HCT116 (cell line): ENCODE measurements at regions not wholly inside any gene's neighbourhood (a gene's known extent, or its start where the extent isn't known, plus 50 kb on each side); places are given as distances from the start of the nearest gene placed in this dataset.

Source experiments
- ATAC-seq: fragments of 200-7000 bp; cut with Tn5 transposase; 2 replicates; pipeline ENCODE4 v1.9.1; 2020; ENCODE audit warnings: mild to moderate bottlenecking, moderate library complexity
- BruUV-seq: library from RNA; stranded (reverse); fragments of 400-500 nt; replicated peaks from 2 replicates; lab custom pipeline; 2021; lab: Mats Ljungman, UMichigan
- CTCF ChIA-PET: fragments of 300-600 bp; sonication (Branson Sonifier 250); formaldehyde crosslinking; loops from one replicate; lab custom pipeline; 2021; ENCODE audit warnings: antibody characterized with exemption; lab: Charles Lee
- POLR2A ChIA-PET: fragments of 300-600, 350-600 bp; sonication (Branson Sonifier 250); formaldehyde crosslinking; loops from one replicate; lab custom pipeline; 2021; ENCODE audit warnings: antibody characterized with exemption; lab: Charles Lee
- RAD21 ChIA-PET, 2 experiments: fragments of 300-600 bp; sonication (Branson Sonifier 250); formaldehyde crosslinking; loops; one replicate each; lab custom pipeline; 2023; ENCODE audit warnings: low total read pairs in 2 of 2; ENCODE audit not compliant: uncharacterized antibody in 2 of 2, unreplicated experiment in 2 of 2, low non-redundant PET in 1 of 2; lab: Charles Lee
- DNase-seq: peaks from one replicate; pipeline ENCODE4 v3.0.0-alpha.2; 2010; ENCODE audit warnings: low read depth, low spot score
- H2AFZ ChIP-seq: fragments of 200-600 bp; shearing (Covaris generic), sonication (generic); 2 replicates; pipeline ENCODE4 v1.6.1; 2017; ENCODE audit warnings: low read depth, mixed run types, mixed read lengths, antibody characterized with exemption, low read length; ENCODE audit not compliant: poor library complexity, severe bottlenecking
- H3K27ac ChIP-seq: 2 replicates; pipeline ENCODE4 v1.5.1; 2012; ENCODE audit warnings: low read depth, low read length
- H3K27me3 ChIP-seq: fragments of 200-600 bp; sonication (generic); 2 replicates; pipeline ENCODE4 v1.6.1; 2016; ENCODE audit warnings: mixed run types, low read length, mixed read lengths; ENCODE audit not compliant: insufficient read depth
- H3K36me3 ChIP-seq, 2 experiments: fragments of 200-500 bp in 1 of 2; fragments of 200-600 bp in 1 of 2; sonication (Bioruptor generic) in 1 of 2; sonication (generic) in 1 of 2; 2 replicates each; pipeline versions ENCODE4 v1.5.1 to v1.6.1; 2014 to 2016; ENCODE audit warnings: low read length in 2 of 2, inconsistent platforms in 1 of 2, mixed read lengths in 1 of 2, mixed run types in 1 of 2; ENCODE audit not compliant: insufficient read depth in 2 of 2, control insufficient read depth in 1 of 2
- H3K4me1 ChIP-seq, 2 experiments: fragments of 200-600 bp in 1 of 2; sonication (generic) in 1 of 2; 2 replicates each; pipeline versions ENCODE4 v1.5.1 to v1.6.1; 2012 to 2017; ENCODE audit warnings: low read length in 2 of 2, inconsistent platforms in 1 of 2, mild to moderate bottlenecking in 1 of 2, mixed read lengths in 1 of 2, mixed run types in 1 of 2, moderate library complexity in 1 of 2; ENCODE audit not compliant: insufficient read depth in 2 of 2, control insufficient read depth in 1 of 2
- H3K4me2 ChIP-seq: fragments of 200-600 bp; sonication (generic); 2 replicates; pipeline ENCODE4 v1.6.1; 2017; ENCODE audit warnings: mixed run types, low read length, mixed read lengths
- H3K4me3 ChIP-seq, 2 experiments: fragments of 200-600 bp in 1 of 2; sonication (generic) in 1 of 2; replicated peaks in 1 of 2; 2 replicates each; pipeline ENCODE4 v1.5.1; 2011 to 2016; ENCODE audit warnings: low read length in 2 of 2, control low read depth in 1 of 2, low read depth in 1 of 2, mild to moderate bottlenecking in 1 of 2, mixed read lengths in 1 of 2, mixed run types in 1 of 2
- H3K79me2 ChIP-seq: fragments of 200-600 bp; sonication (generic); 2 replicates; pipeline ENCODE4 v1.6.1; 2017; ENCODE audit warnings: mild to moderate bottlenecking, mixed run types, low read length, moderate library complexity, mixed read lengths; ENCODE audit not compliant: insufficient read depth
- H3K9ac ChIP-seq: fragments of 200-600 bp; sonication (generic); 2 replicates; pipeline ENCODE4 v1.6.1; 2016; ENCODE audit warnings: low read length, mixed read lengths
- H3K9me2 ChIP-seq: fragments of 200-600 bp; sonication (generic), shearing (Covaris generic); 2 replicates; pipeline ENCODE4 v1.6.1; 2017; ENCODE audit warnings: mixed run types, mild to moderate bottlenecking, moderate library complexity; ENCODE audit not compliant: insufficient read depth
- H3K9me3 ChIP-seq, 2 experiments: fragments of 200-500 bp in 1 of 2; fragments of 200-600 bp in 1 of 2; sonication (Bioruptor generic) in 1 of 2; sonication (generic) in 1 of 2; 2 replicates each; pipeline ENCODE4 v1.6.1; 2014 to 2017; ENCODE audit warnings: low read length in 2 of 2, mixed read lengths in 2 of 2, inconsistent platforms in 1 of 2, low read depth in 1 of 2, mild to moderate bottlenecking in 1 of 2, mixed run types in 1 of 2, moderate library complexity in 1 of 2; ENCODE audit not compliant: control insufficient read depth in 1 of 2, insufficient read depth in 1 of 2
- H4K20me1 ChIP-seq: fragments of 200-600 bp; sonication (generic), shearing (Covaris generic); 2 replicates; pipeline ENCODE4 v1.6.1; 2017; ENCODE audit warnings: mixed run types, mild to moderate bottlenecking, moderate library complexity; ENCODE audit not compliant: insufficient read depth
- EGR1 ChIP-seq: IDR thresholded peaks from 2 replicates; pipeline ENCODE4 v1.6.1; 2012; ENCODE audit warnings: low read depth
- ELF1 ChIP-seq: IDR thresholded peaks from 2 replicates; pipeline ENCODE4 v1.6.1; 2012; ENCODE audit warnings: low read depth, borderline replicate concordance
- EZH2 ChIP-seq: fragments of 200-600 bp; sonication (generic); IDR thresholded peaks from 2 replicates; pipeline ENCODE4 v1.6.1; 2017; ENCODE audit warnings: antibody characterized with exemption, mixed run types
- EZH2phosphoT487 ChIP-seq: fragments of 200-600 bp; IDR thresholded peaks from 2 replicates; pipeline ENCODE4 v1.6.1; 2018; ENCODE audit warnings: antibody characterized with exemption, borderline replicate concordance
- FOSL1 ChIP-seq: IDR thresholded peaks from 2 replicates; pipeline ENCODE4 v1.6.1; 2012; ENCODE audit warnings: low read depth
- JUND ChIP-seq: IDR thresholded peaks from 2 replicates; pipeline ENCODE4 v1.6.1; 2012
- POLR2AphosphoS5 ChIP-seq: IDR thresholded peaks from 2 replicates; pipeline ENCODE4 v1.6.1; 2011; ENCODE audit warnings: mild to moderate bottlenecking, low read depth, low read length, moderate library complexity
- RAD21 ChIP-seq: IDR thresholded peaks from 2 replicates; pipeline ENCODE4 v1.6.1; 2012; ENCODE audit warnings: low read depth, mild to moderate bottlenecking
- SRF ChIP-seq: IDR thresholded peaks from 2 replicates; pipeline ENCODE4 v1.6.1; 2012; ENCODE audit warnings: low read depth
- TCF7L2 ChIP-seq: IDR thresholded peaks from 2 replicates; pipeline ENCODE4 v1.7.0; 2011; ENCODE audit warnings: borderline replicate concordance, inconsistent platforms; ENCODE audit not compliant: insufficient read depth, insufficient read length; ENCODE audit errors: extremely low read depth
- YY1 ChIP-seq: IDR thresholded peaks from 2 replicates; pipeline ENCODE4 v1.6.1; 2011; ENCODE audit warnings: low read length, low read depth, moderate library complexity, mild to moderate bottlenecking; ENCODE audit not compliant: insufficient replicate concordance; ENCODE audit errors: extremely low read depth
- ZFX ChIP-seq: fragments of 450-650 bp; IDR thresholded peaks from 2 replicates; pipeline ENCODE4 v1.6.1; 2017
- intact Hi-C: fragments of 100-400 bp; cut with micrococcal nuclease; formaldehyde crosslinking; loops from 2 replicates; pipeline ENCODE4 v1.10.0; 2022
- TF ChIP-seq, protein P1 (sequence below): IDR thresholded peaks from 2 replicates; pipeline ENCODE4 v1.6.1; 2012; ENCODE audit warnings: low read depth
- TF ChIP-seq, protein P2 (sequence below): IDR thresholded peaks from 2 replicates; pipeline ENCODE4 v1.6.1; 2011; ENCODE audit warnings: mild to moderate bottlenecking, low read length, moderate library complexity; ENCODE audit not compliant: insufficient replicate concordance; ENCODE audit errors: extremely low read depth
- TF ChIP-seq, protein P3 (sequence below), 3 experiments: fragments of 200-600 bp in 1 of 3; sonication (generic) in 1 of 3; IDR thresholded peaks in 2 of 3; conservative IDR thresholded peaks in 1 of 3; 2 replicates each; pipeline ENCODE4 v1.5.1; 2012 to 2017; ENCODE audit warnings: low read depth in 2 of 3, low read length in 2 of 3, antibody characterized with exemption in 1 of 3, borderline replicate concordance in 1 of 3, control low read depth in 1 of 3, mild to moderate bottlenecking in 1 of 3, mixed read lengths in 1 of 3, mixed run types in 1 of 3, moderate library complexity in 1 of 3; ENCODE audit not compliant: insufficient read depth in 1 of 3
- TF ChIP-seq, protein P4 (sequence below): IDR thresholded peaks from 2 replicates; pipeline ENCODE4 v1.6.1; 2012

DNA sequence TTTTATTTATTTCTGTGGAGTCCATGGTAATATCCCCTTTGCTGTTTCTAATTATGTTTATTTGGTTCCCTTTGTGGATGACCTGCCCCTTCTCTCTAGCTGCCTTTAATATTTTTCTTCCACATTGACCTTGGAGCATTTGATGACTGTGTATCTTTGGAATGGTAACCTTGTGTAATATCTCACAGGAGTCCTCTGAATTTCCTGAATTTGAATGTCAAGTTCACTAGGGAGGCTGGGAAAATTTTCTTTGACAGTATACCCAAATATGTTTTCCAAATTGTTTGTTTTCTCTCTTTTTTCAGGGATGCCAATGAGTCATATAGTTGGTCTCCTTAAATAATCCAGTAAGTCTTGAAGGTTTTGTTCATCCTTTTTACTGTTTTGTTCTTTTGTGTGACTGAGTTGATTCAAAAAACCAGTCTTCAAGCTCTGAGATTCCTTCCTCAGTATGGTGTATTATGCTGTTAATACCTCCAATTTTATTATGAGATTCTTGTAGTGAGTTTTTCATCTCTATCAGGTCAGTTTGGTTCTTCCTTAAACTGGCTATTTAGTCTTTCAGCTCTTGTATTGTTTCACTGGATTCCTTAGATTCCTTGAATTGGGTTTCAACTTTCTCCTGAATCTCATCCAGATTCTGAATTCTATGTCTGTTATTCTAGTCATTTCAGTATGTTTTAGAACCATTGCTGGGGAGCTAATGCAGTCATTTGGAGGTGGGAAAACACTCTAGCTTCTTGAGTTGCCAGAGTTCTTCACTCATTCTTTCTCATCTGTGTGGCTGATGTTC lies 349.0 kb upstream of the TARS1 start:
- no peak overlapping the region for H2AFZ ChIP-seq
- H3K4me2 ChIP-seq = no peak overlapping the region
- no peak overlapping the region for H3K9ac ChIP-seq
- no peaks in the 10 kb centered on the region for H3K9me2 ChIP-seq
- no peaks in the 10 kb centered on the region for H3K36me3 ChIP-seq
- no peak for TF ChIP-seq EZH2phosphoT487
- TF ChIP-seq ZFX = no peak
- TF ChIP-seq, protein P1, sequence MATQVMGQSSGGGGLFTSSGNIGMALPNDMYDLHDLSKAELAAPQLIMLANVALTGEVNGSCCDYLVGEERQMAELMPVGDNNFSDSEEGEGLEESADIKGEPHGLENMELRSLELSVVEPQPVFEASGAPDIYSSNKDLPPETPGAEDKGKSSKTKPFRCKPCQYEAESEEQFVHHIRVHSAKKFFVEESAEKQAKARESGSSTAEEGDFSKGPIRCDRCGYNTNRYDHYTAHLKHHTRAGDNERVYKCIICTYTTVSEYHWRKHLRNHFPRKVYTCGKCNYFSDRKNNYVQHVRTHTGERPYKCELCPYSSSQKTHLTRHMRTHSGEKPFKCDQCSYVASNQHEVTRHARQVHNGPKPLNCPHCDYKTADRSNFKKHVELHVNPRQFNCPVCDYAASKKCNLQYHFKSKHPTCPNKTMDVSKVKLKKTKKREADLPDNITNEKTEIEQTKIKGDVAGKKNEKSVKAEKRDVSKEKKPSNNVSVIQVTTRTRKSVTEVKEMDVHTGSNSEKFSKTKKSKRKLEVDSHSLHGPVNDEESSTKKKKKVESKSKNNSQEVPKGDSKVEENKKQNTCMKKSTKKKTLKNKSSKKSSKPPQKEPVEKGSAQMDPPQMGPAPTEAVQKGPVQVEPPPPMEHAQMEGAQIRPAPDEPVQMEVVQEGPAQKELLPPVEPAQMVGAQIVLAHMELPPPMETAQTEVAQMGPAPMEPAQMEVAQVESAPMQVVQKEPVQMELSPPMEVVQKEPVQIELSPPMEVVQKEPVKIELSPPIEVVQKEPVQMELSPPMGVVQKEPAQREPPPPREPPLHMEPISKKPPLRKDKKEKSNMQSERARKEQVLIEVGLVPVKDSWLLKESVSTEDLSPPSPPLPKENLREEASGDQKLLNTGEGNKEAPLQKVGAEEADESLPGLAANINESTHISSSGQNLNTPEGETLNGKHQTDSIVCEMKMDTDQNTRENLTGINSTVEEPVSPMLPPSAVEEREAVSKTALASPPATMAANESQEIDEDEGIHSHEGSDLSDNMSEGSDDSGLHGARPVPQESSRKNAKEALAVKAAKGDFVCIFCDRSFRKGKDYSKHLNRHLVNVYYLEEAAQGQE = no peak
- no peak for TF ChIP-seq JUND
- TF ChIP-seq ELF1 = no peak
- TF ChIP-seq RAD21 = no peak
- TF ChIP-seq EZH2 = no peak
- TF ChIP-seq POLR2AphosphoS5 = no peak
- no peak for TF ChIP-seq YY1
- TF ChIP-seq, protein P2, sequence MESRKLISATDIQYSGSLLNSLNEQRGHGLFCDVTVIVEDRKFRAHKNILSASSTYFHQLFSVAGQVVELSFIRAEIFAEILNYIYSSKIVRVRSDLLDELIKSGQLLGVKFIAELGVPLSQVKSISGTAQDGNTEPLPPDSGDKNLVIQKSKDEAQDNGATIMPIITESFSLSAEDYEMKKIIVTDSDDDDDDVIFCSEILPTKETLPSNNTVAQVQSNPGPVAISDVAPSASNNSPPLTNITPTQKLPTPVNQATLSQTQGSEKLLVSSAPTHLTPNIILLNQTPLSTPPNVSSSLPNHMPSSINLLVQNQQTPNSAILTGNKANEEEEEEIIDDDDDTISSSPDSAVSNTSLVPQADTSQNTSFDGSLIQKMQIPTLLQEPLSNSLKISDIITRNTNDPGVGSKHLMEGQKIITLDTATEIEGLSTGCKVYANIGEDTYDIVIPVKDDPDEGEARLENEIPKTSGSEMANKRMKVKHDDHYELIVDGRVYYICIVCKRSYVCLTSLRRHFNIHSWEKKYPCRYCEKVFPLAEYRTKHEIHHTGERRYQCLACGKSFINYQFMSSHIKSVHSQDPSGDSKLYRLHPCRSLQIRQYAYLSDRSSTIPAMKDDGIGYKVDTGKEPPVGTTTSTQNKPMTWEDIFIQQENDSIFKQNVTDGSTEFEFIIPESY = no peak
- no peak for TF ChIP-seq FOSL1
- TF ChIP-seq SRF = no peak
- TF ChIP-seq, protein P3, sequence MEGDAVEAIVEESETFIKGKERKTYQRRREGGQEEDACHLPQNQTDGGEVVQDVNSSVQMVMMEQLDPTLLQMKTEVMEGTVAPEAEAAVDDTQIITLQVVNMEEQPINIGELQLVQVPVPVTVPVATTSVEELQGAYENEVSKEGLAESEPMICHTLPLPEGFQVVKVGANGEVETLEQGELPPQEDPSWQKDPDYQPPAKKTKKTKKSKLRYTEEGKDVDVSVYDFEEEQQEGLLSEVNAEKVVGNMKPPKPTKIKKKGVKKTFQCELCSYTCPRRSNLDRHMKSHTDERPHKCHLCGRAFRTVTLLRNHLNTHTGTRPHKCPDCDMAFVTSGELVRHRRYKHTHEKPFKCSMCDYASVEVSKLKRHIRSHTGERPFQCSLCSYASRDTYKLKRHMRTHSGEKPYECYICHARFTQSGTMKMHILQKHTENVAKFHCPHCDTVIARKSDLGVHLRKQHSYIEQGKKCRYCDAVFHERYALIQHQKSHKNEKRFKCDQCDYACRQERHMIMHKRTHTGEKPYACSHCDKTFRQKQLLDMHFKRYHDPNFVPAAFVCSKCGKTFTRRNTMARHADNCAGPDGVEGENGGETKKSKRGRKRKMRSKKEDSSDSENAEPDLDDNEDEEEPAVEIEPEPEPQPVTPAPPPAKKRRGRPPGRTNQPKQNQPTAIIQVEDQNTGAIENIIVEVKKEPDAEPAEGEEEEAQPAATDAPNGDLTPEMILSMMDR (IDR thresholded peaks at IDR 0.05 in 2 of 3, conservative IDR thresholded peaks at IDR 0.05 in 1 of 3; ENCODE audit: borderline replicate concordance in 1 of 3, insufficient read depth in 1 of 3, low read depth in 2 of 3, low read length in 2 of 3) = no peak
- no peak for TF ChIP-seq TCF7L2
- TF ChIP-seq, protein P4, sequence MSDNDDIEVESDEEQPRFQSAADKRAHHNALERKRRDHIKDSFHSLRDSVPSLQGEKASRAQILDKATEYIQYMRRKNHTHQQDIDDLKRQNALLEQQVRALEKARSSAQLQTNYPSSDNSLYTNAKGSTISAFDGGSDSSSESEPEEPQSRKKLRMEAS = no peak
- TF ChIP-seq EGR1 = no peak
- ChIA-PET POLR2A (no interaction called here), RAD21 (no interaction called here), CTCF (no interaction called here)
- no TSS peak for BruUV-seq
- ATAC-seq (no peak), DNase-seq (no peak)
- H4K20me1 ChIP-seq = no peaks in the 10 kb centered on the region
- no peaks in the 10 kb centered on the region for H3K9me3 ChIP-seq
- no peaks in the 10 kb centered on the region for H3K4me1 ChIP-seq
- no peaks in the 10 kb centered on the region for H3K27me3 ChIP-seq
- no peaks in the 10 kb centered on the region for H3K79me2 ChIP-seq
- H3K27ac ChIP-seq = no peak overlapping the region
- H3K4me3 ChIP-seq = no peak overlapping the region
- intact Hi-C loops = no loop called here
